ENCODE measurements at regions not wholly inside any gene's neighbourhood (a gene's known extent, or its start where the extent isn't known, plus 50 kb on each side); places are given as distances from the start of the nearest gene placed in this dataset.

DNA sequence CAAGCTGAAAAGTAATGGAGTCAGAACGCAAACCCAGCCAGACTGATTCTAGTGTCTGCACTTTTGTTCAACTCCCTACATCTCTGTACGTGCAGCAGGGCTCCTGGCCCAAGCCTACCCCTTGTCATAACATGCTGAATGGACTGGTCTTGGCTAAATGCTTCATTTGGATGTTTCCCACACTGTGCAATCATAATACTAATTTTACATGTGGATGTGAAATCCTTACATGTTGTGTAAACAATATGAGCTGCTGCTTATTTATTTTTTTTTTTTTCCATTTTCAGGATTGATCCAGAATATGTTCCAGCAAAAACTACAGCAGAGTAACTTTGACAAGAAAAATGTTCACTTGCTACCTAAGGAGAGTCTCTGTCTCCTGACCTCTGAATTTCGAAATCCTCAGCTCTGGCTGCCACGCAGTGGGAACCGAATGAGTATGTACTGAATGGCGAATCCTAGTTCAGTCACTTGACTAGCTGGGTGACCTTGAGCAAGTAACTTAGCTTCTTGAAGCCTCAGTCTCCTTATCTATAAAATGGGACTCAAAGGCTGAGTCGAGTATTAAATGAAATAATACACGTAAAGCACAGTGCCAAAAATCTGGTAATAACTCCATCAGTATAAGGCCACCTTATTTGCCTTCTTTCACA is 133.4 kb downstream of the EHF start:
- Histone ChIP-seq H3K4me1 (ENCODE audit: control insufficient read depth in 1 of 2, insufficient read depth in 2 of 2, low read length in 2 of 2) (no peaks in the 10 kb centered on the region), H3K4me3 (replicated peaks in 1 of 2; ENCODE audit: low read depth in 1 of 2, low read length in 2 of 2) (no peak overlapping the region), H3K9ac (ENCODE audit: low read length) (no peak overlapping the region), H3K79me2 (ENCODE audit: insufficient read depth, low read length) (no peaks in the 10 kb centered on the region), H3K27ac (ENCODE audit: low read depth, low read length) (no peak overlapping the region), H3K9me2 (ENCODE audit: insufficient read depth) (no peaks in the 10 kb centered on the region), H3K4me2 (ENCODE audit: low read length) (no peak overlapping the region), H2AFZ (ENCODE audit: low read depth, low read length, poor library complexity, severe bottlenecking) (no peak overlapping the region), H3K27me3 (ENCODE audit: insufficient read depth, low read length) (no peaks in the 10 kb centered on the region), H4K20me1 (ENCODE audit: insufficient read depth) (no peaks in the 10 kb centered on the region), H3K9me3 (ENCODE audit: control insufficient read depth in 1 of 2, insufficient read depth in 1 of 2, low read depth in 1 of 2, low read length in 2 of 2) (no peaks in the 10 kb centered on the region), H3K36me3 (ENCODE audit: control insufficient read depth in 1 of 2, insufficient read depth in 2 of 2, low read length in 2 of 2) (no peaks in the 10 kb centered on the region)
- ATAC-seq = no peak
- CTCF ChIA-PET = no interaction called here
- intact Hi-C loops (cut with micrococcal nuclease) = no loop called here
- RAD21 ChIA-PET (ENCODE audit: low non-redundant PET in 1 of 2, low total read pairs in 2 of 2, uncharacterized antibody in 2 of 2, unreplicated experiment in 2 of 2) = no interaction called here
- POLR2A ChIA-PET = no interaction called here
- TF ChIP-seq, protein P1, sequence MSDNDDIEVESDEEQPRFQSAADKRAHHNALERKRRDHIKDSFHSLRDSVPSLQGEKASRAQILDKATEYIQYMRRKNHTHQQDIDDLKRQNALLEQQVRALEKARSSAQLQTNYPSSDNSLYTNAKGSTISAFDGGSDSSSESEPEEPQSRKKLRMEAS (IDR thresholded peaks at IDR 0.05) = no peak
- TF ChIP-seq, protein P2, sequence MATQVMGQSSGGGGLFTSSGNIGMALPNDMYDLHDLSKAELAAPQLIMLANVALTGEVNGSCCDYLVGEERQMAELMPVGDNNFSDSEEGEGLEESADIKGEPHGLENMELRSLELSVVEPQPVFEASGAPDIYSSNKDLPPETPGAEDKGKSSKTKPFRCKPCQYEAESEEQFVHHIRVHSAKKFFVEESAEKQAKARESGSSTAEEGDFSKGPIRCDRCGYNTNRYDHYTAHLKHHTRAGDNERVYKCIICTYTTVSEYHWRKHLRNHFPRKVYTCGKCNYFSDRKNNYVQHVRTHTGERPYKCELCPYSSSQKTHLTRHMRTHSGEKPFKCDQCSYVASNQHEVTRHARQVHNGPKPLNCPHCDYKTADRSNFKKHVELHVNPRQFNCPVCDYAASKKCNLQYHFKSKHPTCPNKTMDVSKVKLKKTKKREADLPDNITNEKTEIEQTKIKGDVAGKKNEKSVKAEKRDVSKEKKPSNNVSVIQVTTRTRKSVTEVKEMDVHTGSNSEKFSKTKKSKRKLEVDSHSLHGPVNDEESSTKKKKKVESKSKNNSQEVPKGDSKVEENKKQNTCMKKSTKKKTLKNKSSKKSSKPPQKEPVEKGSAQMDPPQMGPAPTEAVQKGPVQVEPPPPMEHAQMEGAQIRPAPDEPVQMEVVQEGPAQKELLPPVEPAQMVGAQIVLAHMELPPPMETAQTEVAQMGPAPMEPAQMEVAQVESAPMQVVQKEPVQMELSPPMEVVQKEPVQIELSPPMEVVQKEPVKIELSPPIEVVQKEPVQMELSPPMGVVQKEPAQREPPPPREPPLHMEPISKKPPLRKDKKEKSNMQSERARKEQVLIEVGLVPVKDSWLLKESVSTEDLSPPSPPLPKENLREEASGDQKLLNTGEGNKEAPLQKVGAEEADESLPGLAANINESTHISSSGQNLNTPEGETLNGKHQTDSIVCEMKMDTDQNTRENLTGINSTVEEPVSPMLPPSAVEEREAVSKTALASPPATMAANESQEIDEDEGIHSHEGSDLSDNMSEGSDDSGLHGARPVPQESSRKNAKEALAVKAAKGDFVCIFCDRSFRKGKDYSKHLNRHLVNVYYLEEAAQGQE (IDR thresholded peaks at IDR 0.05; ENCODE audit: low read depth) = no peak
- TF ChIP-seq EZH2 (IDR thresholded peaks at IDR 0.05) (no peak), CEBPB (IDR thresholded peaks at IDR 0.05; ENCODE audit: low read depth) (no peak), CBX3 (IDR thresholded peaks at IDR 0.05; ENCODE audit: low read depth) (no peak), POLR2AphosphoS5 (IDR thresholded peaks at IDR 0.05; ENCODE audit: low read depth, low read length) (no peak), FOSL1 (IDR thresholded peaks at IDR 0.05; ENCODE audit: low read depth) (no peak), YY1 (IDR thresholded peaks at IDR 0.05; ENCODE audit: extremely low read depth, insufficient replicate concordance, low read depth, low read length) (no peak), SRF (IDR thresholded peaks at IDR 0.05; ENCODE audit: low read depth) (no peak), EGR1 (IDR thresholded peaks at IDR 0.05; ENCODE audit: low read depth) (no peak)
- TF ChIP-seq, protein P3, sequence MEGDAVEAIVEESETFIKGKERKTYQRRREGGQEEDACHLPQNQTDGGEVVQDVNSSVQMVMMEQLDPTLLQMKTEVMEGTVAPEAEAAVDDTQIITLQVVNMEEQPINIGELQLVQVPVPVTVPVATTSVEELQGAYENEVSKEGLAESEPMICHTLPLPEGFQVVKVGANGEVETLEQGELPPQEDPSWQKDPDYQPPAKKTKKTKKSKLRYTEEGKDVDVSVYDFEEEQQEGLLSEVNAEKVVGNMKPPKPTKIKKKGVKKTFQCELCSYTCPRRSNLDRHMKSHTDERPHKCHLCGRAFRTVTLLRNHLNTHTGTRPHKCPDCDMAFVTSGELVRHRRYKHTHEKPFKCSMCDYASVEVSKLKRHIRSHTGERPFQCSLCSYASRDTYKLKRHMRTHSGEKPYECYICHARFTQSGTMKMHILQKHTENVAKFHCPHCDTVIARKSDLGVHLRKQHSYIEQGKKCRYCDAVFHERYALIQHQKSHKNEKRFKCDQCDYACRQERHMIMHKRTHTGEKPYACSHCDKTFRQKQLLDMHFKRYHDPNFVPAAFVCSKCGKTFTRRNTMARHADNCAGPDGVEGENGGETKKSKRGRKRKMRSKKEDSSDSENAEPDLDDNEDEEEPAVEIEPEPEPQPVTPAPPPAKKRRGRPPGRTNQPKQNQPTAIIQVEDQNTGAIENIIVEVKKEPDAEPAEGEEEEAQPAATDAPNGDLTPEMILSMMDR (IDR thresholded peaks at IDR 0.05 in 2 of 3, conservative IDR thresholded peaks at IDR 0.05 in 1 of 3; ENCODE audit: borderline replicate concordance in 1 of 3, insufficient read depth in 1 of 3, low read depth in 2 of 3, low read length in 2 of 3) = no peak
- TF ChIP-seq, protein P4, sequence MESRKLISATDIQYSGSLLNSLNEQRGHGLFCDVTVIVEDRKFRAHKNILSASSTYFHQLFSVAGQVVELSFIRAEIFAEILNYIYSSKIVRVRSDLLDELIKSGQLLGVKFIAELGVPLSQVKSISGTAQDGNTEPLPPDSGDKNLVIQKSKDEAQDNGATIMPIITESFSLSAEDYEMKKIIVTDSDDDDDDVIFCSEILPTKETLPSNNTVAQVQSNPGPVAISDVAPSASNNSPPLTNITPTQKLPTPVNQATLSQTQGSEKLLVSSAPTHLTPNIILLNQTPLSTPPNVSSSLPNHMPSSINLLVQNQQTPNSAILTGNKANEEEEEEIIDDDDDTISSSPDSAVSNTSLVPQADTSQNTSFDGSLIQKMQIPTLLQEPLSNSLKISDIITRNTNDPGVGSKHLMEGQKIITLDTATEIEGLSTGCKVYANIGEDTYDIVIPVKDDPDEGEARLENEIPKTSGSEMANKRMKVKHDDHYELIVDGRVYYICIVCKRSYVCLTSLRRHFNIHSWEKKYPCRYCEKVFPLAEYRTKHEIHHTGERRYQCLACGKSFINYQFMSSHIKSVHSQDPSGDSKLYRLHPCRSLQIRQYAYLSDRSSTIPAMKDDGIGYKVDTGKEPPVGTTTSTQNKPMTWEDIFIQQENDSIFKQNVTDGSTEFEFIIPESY (IDR thresholded peaks at IDR 0.05; ENCODE audit: extremely low read depth, insufficient replicate concordance, low read length) = no peak
- TF ChIP-seq, protein P5, sequence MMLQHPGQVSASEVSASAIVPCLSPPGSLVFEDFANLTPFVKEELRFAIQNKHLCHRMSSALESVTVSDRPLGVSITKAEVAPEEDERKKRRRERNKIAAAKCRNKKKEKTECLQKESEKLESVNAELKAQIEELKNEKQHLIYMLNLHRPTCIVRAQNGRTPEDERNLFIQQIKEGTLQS (IDR thresholded peaks at IDR 0.05) = no peak
- no peak for DNase-seq (ENCODE audit: low read depth, low spot score)
- no TSS peak for BruUV-seq (replicated peaks)
